Duodenal mucosa (tissue), 2 donors: ENCODE measurements at regions not wholly inside any gene's neighbourhood (a gene's known extent, or its start where the extent isn't known, plus 50 kb on each side); places are given as distances from the start of the nearest gene placed in this dataset.
"Not testable (repeated sequence)": the region's sequence is repeated elsewhere in the genome, so short reads cannot be mapped to it uniquely, and the experiment has no call there.

Experiments
- H3K27ac ChIP-seq: one replicate; pipeline ENCODE4 v1.7.0; 2013; ENCODE audit warnings: low read depth, low read length
- H3K27me3 ChIP-seq, 2 donors: one replicate each; pipeline ENCODE4 v1.7.0; 2013; ENCODE audit warnings: low read length in 2 of 2, control low read depth in 1 of 2; ENCODE audit not compliant: insufficient read depth in 2 of 2, control insufficient read depth in 1 of 2
- H3K36me3 ChIP-seq, 2 donors: one replicate each; pipeline ENCODE4 v1.7.0; 2013; ENCODE audit warnings: low read length in 2 of 2, control low read depth in 1 of 2; ENCODE audit not compliant: insufficient read depth in 2 of 2, control insufficient read depth in 1 of 2
- H3K4me1 ChIP-seq, 2 donors: one replicate each; pipeline ENCODE4 v1.7.0; 2013; ENCODE audit warnings: low read length in 2 of 2, control low read depth in 1 of 2; ENCODE audit not compliant: insufficient read depth in 2 of 2, control insufficient read depth in 1 of 2
- H3K4me3 ChIP-seq, 2 donors: one replicate each; pipeline ENCODE4 v1.7.0; 2013; ENCODE audit warnings: low read length in 2 of 2, low read depth in 1 of 2
- H3K9ac ChIP-seq, 2 donors: one replicate each; pipeline ENCODE4 v1.7.0; 2013; ENCODE audit warnings: low read length in 2 of 2, low read depth in 1 of 2
- H3K9me3 ChIP-seq, 2 donors: one replicate each; pipeline ENCODE4 v1.7.0; 2013; ENCODE audit warnings: low read length in 2 of 2, control low read depth in 1 of 2; ENCODE audit not compliant: control insufficient read depth in 1 of 2

DNA sequence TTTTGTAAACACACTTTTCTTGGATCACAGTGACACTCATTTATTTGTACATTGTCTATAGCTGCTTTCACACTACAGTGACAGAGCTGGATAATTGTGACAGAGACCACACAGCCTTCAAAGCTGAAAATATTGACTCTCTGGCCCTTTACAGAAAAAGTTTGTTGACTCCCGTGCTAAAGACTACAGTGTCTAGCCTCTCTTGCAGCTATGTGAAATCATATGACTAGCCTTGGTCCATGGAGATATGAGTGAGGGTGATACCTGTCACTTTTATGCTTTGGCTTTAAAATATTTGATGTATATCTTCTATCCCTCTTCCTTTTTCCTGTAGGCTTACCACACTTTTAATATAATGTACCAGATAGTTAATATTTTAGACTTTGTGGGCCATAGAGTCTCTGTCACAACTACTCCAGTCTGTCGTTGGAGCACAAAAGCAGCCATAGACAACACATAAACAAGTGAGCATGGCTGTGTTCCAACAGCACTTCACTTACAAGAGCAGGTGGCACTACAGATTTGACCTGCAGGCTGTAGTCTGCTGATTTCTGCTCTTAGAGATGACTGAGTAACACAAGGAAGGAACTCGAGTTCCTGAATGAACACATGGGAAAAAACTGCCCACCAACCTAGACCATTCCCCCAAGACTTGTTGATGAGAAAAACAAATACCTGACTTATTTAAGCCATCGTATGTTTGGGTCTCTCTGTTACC, 73.5 kb upstream of the ANKRD55 start:
- H3K27ac ChIP-seq, result no peak overlapping the region

DNA sequence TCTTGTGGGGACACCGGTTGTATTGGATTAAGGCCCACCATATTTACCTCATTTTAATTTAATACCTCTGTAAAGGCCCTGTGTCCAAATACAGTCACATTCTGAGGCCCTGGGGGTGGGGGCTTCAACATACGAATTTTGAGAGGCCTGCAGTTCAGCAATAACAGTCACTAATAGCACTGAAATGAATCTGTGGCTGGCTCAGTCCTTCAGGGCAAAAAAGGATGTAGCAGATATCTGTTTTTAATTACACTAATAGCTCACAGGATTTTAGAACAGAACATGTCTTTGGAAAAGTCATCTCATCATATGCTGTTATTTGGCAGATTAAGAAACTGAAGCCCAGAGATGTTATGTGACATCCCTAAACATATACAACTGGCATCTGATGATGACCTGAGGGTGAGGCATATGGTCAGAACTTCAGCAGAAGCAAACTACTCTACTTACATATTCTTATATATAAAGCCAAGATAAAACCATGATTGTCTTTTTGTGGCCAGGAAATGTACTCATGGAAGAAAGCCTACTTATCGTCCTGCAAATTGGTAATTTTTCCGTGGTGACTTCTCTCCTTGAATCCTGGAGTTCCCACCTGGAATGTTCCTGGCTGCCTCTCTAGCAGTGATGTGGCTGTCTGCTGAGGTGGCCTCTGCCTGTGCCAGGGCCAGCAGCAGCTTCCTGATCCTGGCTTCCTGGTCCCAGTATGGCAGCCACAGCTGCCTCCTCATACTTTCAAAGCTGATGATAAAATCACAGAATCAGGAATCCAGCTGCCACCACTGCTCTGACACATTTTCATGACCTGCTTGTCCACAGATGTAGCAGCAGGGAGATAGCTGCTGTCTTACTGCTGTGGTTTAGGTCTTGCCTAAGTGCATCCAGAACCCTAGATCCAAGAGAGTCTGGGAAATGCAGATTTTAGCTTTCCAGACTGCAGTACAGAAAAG, 72.1 kb upstream of the ANKRD55 start:
- H3K9ac ChIP-seq, result no peak overlapping the region

More for the DNA sequence above, 73.5 kb upstream of the ANKRD55 start:
- Histone ChIP-seq H3K4me1 (peaks cover 18 to 30% of the 10 kb centered on the region in 2 donors), H3K9ac (no peak overlapping the region), H3K27me3 (no peaks in the 10 kb centered on the region), H3K36me3 (no peaks in the 10 kb centered on the region), H3K4me3 (no peak overlapping the region), H3K9me3 (no peaks in the 10 kb centered on the region)

DNA sequence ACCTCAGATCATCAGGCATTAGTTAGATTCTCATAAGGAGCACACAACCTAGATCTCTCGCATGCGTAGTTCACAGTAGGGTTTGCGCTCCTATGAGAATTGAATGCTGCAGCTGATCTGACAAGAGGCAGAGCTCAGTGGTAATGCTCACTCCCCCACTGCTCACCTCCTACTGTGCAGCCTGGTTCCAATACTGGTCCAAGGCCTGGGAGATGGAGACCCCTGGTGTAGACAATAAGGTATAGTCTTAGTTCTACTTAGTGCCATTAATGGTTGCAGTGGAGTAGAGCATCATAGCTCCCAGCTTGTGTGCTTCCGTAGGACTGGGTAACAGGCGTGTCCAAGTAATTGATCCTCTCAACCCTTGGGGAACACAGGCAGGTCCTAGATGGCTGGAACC, 70.4 kb upstream of the ANKRD55 start:
- no peaks in the 10 kb centered on the region for H3K27me3 ChIP-seq
- H3K27ac ChIP-seq, result no peak overlapping the region
- no peak overlapping the region for H3K4me3 ChIP-seq
- H3K9ac ChIP-seq, result no peak overlapping the region
- H3K36me3 ChIP-seq, result no peaks in the 10 kb centered on the region
- H3K4me1 ChIP-seq, result peaks cover 4 to 15% of the 10 kb centered on the region in 2 donors
- no peaks in the 10 kb centered on the region for H3K9me3 ChIP-seq

More for the DNA sequence above, 72.1 kb upstream of the ANKRD55 start:
- no peaks in the 10 kb centered on the region for H3K36me3 ChIP-seq
- no peak overlapping the region for H3K4me3 ChIP-seq
- no peak overlapping the region for H3K27ac ChIP-seq
- no peaks in the 10 kb centered on the region for H3K9me3 ChIP-seq
- H3K4me1 ChIP-seq, result peaks cover 6 to 17% of the 10 kb centered on the region in 2 donors
- no peaks in the 10 kb centered on the region for H3K27me3 ChIP-seq

- Histone ChIP-seq H3K4me3 (no peak overlapping the region), H3K4me1 (peaks cover 0 to 4% of the 10 kb centered on the region in 2 donors), H3K36me3 (no peaks in the 10 kb centered on the region)
Measured at GRCh38 chr5:56302027-56302426, 68.9 kb upstream of the ANKRD55 start.

GRCh38 chr5:56301069-56301468, 67.9 kb upstream of the ANKRD55 start:
- H3K4me3 ChIP-seq, result no peak overlapping the region
- no peak overlapping the region for H3K9ac ChIP-seq
- no peaks in the 10 kb centered on the region for H3K36me3 ChIP-seq
- no peaks in the 10 kb centered on the region for H3K4me1 ChIP-seq
- no peaks in the 10 kb centered on the region for H3K27me3 ChIP-seq
- no peak overlapping the region for H3K27ac ChIP-seq
- H3K9me3 ChIP-seq, result no peaks in the 10 kb centered on the region

More at GRCh38 chr5:56302027-56302426, 68.9 kb upstream of the ANKRD55 start:
- Histone ChIP-seq H3K9ac (no peak overlapping the region), H3K27me3 (no peaks in the 10 kb centered on the region), H3K27ac (no peak overlapping the region), H3K9me3 (no peaks in the 10 kb centered on the region)

DNA sequence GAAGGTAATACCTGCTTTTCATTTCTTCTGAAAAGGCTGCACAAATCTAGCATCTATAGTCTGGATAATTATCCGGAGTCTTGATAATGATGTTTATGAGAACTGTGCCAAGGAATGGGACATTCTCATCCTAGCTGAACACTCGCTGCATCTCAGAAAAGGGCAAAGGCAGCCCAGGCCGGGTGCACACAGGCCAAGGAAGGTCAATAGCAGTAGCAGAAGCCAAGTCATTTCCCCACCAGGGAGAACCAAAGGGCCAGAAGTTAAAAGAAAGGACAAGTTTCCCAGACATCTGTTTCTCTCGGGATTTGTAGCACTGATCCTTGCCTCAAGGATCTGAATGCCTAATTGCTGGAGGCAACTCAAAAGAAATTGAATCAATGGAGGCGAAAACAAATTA, 66.1 kb upstream of the ANKRD55 start:
- no peak overlapping the region for H3K27ac ChIP-seq
- H3K27me3 ChIP-seq, result no peaks in the 10 kb centered on the region
- H3K4me3 ChIP-seq, result no peak overlapping the region
- no peak overlapping the region for H3K9ac ChIP-seq
- H3K36me3 ChIP-seq, result no peaks in the 10 kb centered on the region
- no peaks in the 10 kb centered on the region for H3K9me3 ChIP-seq
- no peaks in the 10 kb centered on the region for H3K4me1 ChIP-seq

DNA sequence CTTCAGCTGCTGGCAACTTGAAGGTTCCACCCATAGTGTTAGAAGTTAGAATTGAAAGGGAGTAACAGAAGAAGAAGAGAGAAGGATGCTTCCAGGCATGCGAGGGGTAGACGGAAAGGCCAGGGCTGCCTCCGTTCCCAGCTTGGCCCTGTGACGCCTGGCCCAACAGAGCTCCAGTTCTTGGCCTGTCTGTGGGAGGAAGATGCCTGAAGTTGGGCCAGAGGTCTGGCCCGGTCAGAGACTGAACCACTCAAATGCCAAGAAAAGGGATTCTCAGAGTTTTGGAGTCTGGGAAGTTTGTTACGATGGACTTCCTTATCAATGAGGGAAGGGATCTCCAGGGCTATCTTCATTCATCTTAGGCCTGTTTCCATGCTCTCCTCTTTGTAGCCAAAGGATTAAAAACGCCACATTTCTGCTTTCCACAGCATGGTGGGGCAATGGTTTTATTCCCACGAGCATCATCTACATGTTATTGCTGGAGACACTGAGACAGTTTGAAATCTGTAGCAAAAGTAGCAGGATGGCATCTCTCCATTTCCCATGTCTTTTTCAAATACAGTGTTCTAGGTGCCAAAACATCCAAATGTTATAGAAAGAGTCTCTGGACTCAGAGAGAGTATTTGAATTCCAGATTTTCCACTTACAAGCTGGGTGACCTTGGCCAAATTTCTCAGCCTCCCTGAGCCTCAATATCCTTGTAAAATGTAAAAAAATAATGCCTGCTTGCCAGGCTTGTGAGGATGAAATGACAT, 65.4 kb upstream of the ANKRD55 start:
- H3K9me3 ChIP-seq, result no peaks in the 10 kb centered on the region
- no peak overlapping the region for H3K9ac ChIP-seq
- H3K27me3 ChIP-seq, result no peaks in the 10 kb centered on the region
- no peaks in the 10 kb centered on the region for H3K4me1 ChIP-seq
- no peaks in the 10 kb centered on the region for H3K36me3 ChIP-seq
- H3K4me3 ChIP-seq, result no peak overlapping the region
- H3K27ac ChIP-seq, result no peak overlapping the region

- H3K27ac ChIP-seq, result no peak overlapping the region
Measured at GRCh38 chr5:56297851-56298250, 64.7 kb upstream of the ANKRD55 start.

DNA sequence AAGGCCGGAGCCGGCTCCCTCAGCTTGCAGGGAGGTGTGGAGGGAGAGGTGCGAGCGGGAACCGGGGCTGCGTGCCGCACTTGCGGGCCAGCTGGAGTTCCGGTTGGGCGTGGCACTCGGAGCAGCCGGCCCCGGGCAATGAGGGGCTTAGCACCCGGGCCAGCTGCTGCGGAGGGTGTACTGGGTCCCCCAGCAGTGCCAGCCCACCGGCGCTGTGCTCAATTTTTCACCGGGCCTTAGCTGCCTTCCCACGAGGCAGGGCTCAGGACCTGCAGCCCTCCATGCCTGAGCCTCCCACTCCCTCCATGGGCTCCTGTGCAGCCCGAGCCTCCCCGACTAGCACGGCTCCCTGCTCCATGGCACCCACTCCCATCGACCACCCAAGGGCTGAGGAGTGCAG, 62.2 kb upstream of the ANKRD55 start:
- not testable (repeated sequence) for H3K9me3 ChIP-seq, H3K27me3 ChIP-seq, H3K9ac ChIP-seq, H3K4me3 ChIP-seq, H3K27ac ChIP-seq, H3K36me3 ChIP-seq, H3K4me1 ChIP-seq

More at GRCh38 chr5:56297851-56298250, 64.7 kb upstream of the ANKRD55 start:
- no peaks in the 10 kb centered on the region for H3K36me3 ChIP-seq
- no peaks in the 10 kb centered on the region for H3K9me3 ChIP-seq
- no peak overlapping the region for H3K9ac ChIP-seq
- no peaks in the 10 kb centered on the region for H3K4me1 ChIP-seq
- H3K4me3 ChIP-seq, result no peak overlapping the region
- no peaks in the 10 kb centered on the region for H3K27me3 ChIP-seq

- Histone ChIP-seq H3K4me1 (no peaks in the 10 kb centered on the region), H3K9ac (no peak overlapping the region), H3K27me3 (no peaks in the 10 kb centered on the region), H3K36me3 (no peaks in the 10 kb centered on the region), H3K9me3 (no peaks in the 10 kb centered on the region), H3K4me3 (no peak overlapping the region), H3K27ac (no peak overlapping the region)
Measured at GRCh38 chr5:56294354-56294753, 61.2 kb upstream of the ANKRD55 start.
